ENCODE measurements at regions not wholly inside any gene's neighbourhood (a gene's known extent, or its start where the extent isn't known, plus 50 kb on each side); places are given as distances from the start of the nearest gene placed in this dataset.

- TF ChIP-seq CTCF (conservative IDR thresholded peaks at IDR 0.05) (no peak), EZH2 (IDR thresholded peaks at IDR 0.05; ENCODE audit: low read depth) (no peak)
These were observed 64.6 kb upstream of the GABRA1 start for GRCh38 chr5:161783297-161783696.
